MM.1S (cell line): ENCODE measurements at regions not wholly inside any gene's neighbourhood (a gene's known extent, or its start where the extent isn't known, plus 50 kb on each side); places are given as distances from the start of the nearest gene placed in this dataset.

Experiments used
- DNase-seq: peaks from one replicate; pipeline ENCODE4 v3.0.0-alpha.2; 2015
- H2AFZ ChIP-seq: fragments of 300-600 bp; sonication (generic); 2 replicates; pipeline ENCODE4 v1.6.0; 2016; ENCODE audit warnings: antibody characterized with exemption, low read length
- H3F3A ChIP-seq: fragments of 300-600 bp; sonication (generic); 2 replicates; pipeline ENCODE4 v1.6.1; 2016; ENCODE audit warnings: mild to moderate bottlenecking, antibody characterized with exemption, low read length, moderate library complexity, mixed read lengths; ENCODE audit not compliant: insufficient read depth
- H3K27ac ChIP-seq: fragments of 300-600 bp; sonication (generic); 2 replicates; pipeline ENCODE4 v1.5.1; 2016; ENCODE audit warnings: mild to moderate bottlenecking, low read length
- H3K27me3 ChIP-seq: fragments of 300-600 bp; sonication (generic); replicated peaks from 2 replicates; pipeline ENCODE4 v1.6.0; 2016; ENCODE audit warnings: low read length; ENCODE audit not compliant: insufficient read depth
- H3K36me3 ChIP-seq: fragments of 300-600 bp; sonication (generic); replicated peaks from 2 replicates; pipeline ENCODE4 v1.6.1; 2016; ENCODE audit warnings: mild to moderate bottlenecking, low read length, mixed read lengths; ENCODE audit not compliant: insufficient read depth
- H3K4me1 ChIP-seq: fragments of 300-600 bp; sonication (generic); 2 replicates; pipeline ENCODE4 v1.6.1; 2016; ENCODE audit warnings: low read length, mixed read lengths
- H3K4me2 ChIP-seq: fragments of 300-600 bp; sonication (generic); 2 replicates; pipeline ENCODE4 v1.6.0; 2016; ENCODE audit warnings: low read depth, low read length
- H3K4me3 ChIP-seq: fragments of 300-600 bp; sonication (generic); 2 replicates; pipeline ENCODE4 v1.5.1; 2016; ENCODE audit warnings: low read length, mixed read lengths
- H3K79me2 ChIP-seq: fragments of 300-600 bp; sonication (generic); 2 replicates; pipeline ENCODE4 v1.6.1; 2016; ENCODE audit warnings: mixed run types, low read length, mixed read lengths
- H3K9ac ChIP-seq: fragments of 300-600 bp; sonication (generic); 2 replicates; pipeline ENCODE4 v1.6.1; 2016; ENCODE audit warnings: low read length, mixed read lengths
- H3K9me2 ChIP-seq: fragments of 300-600 bp; sonication (generic); replicated peaks from 2 replicates; pipeline ENCODE4 v1.6.1; 2016; ENCODE audit warnings: mild to moderate bottlenecking, low read length, mixed read lengths; ENCODE audit not compliant: insufficient read depth
- H3K9me3 ChIP-seq: fragments of 300-600 bp; sonication (generic); replicated peaks from 2 replicates; pipeline ENCODE4 v1.6.1; 2016; ENCODE audit warnings: mild to moderate bottlenecking, low read length, mixed read lengths; ENCODE audit not compliant: insufficient read depth
- H4K20me1 ChIP-seq: fragments of 300-600 bp; sonication (generic); 2 replicates; pipeline ENCODE4 v1.6.1; 2016; ENCODE audit warnings: mild to moderate bottlenecking, low read length, moderate library complexity, mixed read lengths; ENCODE audit not compliant: insufficient read depth
- EZH2 ChIP-seq: fragments of 300-600 bp; sonication (generic); optimal IDR thresholded peaks from 2 replicates; pipeline ENCODE3; 2017; ENCODE audit warnings: low read depth, mild to moderate bottlenecking, antibody characterized with exemption, low read length, mixed read lengths
- EZH2phosphoT487 ChIP-seq: fragments of 300-600 bp; sonication (generic); IDR thresholded peaks from 2 replicates; pipeline ENCODE4 v1.6.1; 2018; ENCODE audit warnings: antibody characterized with exemption, low read length
- TF ChIP-seq, protein P1 (sequence below): fragments of 300-600 bp; sonication (generic); IDR thresholded peaks from 2 replicates; pipeline ENCODE4 v1.5.1; 2016; ENCODE audit warnings: antibody characterized with exemption, low read length, mixed read lengths

DNA sequence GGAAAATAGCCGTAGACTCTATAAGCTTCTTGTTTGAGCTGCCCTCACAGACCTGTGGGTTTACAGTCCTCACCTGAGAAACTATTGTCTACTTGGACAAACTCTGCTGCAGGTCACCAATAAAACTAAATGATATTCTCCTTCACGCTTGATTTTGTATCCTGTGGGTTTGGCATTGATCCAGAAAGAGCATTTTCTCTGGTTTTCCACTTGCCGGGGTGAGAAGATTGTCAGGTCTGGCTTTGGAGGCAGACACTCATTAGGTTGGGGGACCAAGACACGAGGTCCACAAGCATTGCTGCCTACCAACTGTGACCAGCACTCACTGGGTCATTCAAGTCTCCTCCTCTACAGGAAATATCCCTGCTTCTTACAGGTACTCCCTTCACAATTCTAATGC is 68.5 kb downstream of the CDC14C start:
- no peak overlapping the region for H2AFZ ChIP-seq
- no peak overlapping the region for H3K9ac ChIP-seq
- no peaks in the 10 kb centered on the region for H3K4me1 ChIP-seq
- H3K27ac ChIP-seq: no peak overlapping the region
- H3K9me2 ChIP-seq: no peaks in the 10 kb centered on the region
- H3K9me3 ChIP-seq: no peaks in the 10 kb centered on the region
- no peak for DNase-seq
- H3K4me3 ChIP-seq: no peak overlapping the region
- H4K20me1 ChIP-seq: no peaks in the 10 kb centered on the region
- H3K4me2 ChIP-seq: no peak overlapping the region
- no peaks in the 10 kb centered on the region for H3K79me2 ChIP-seq
- no peaks in the 10 kb centered on the region for H3K27me3 ChIP-seq
- H3F3A ChIP-seq: no peaks in the 10 kb centered on the region
- TF ChIP-seq EZH2phosphoT487 (no peak), EZH2 (no peak)
- TF ChIP-seq, protein P1, sequence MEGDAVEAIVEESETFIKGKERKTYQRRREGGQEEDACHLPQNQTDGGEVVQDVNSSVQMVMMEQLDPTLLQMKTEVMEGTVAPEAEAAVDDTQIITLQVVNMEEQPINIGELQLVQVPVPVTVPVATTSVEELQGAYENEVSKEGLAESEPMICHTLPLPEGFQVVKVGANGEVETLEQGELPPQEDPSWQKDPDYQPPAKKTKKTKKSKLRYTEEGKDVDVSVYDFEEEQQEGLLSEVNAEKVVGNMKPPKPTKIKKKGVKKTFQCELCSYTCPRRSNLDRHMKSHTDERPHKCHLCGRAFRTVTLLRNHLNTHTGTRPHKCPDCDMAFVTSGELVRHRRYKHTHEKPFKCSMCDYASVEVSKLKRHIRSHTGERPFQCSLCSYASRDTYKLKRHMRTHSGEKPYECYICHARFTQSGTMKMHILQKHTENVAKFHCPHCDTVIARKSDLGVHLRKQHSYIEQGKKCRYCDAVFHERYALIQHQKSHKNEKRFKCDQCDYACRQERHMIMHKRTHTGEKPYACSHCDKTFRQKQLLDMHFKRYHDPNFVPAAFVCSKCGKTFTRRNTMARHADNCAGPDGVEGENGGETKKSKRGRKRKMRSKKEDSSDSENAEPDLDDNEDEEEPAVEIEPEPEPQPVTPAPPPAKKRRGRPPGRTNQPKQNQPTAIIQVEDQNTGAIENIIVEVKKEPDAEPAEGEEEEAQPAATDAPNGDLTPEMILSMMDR: no peak
- H3K36me3 ChIP-seq: no peaks in the 10 kb centered on the region

DNA sequence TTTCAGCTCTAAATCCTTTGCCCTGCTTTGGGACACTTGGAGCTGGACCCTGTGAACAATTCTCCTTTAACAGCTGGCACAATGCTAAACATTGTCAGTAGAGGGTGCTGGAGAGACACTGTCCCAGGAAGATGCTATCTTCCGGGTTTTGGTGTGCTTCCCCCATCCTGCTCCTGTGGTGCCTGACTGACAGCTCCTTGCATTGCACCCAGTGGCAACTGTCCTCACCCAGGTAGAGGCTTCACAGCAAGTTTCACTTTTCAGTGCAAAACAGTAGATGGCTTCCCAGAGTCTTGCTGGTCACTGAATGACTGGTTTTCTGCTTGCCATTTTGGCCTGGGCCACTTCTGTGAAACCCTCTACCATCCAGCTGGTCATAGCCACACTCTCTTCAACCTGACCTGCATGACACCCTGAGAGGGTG is 77.3 kb downstream of the CDC14C start:
- no peaks in the 10 kb centered on the region for H3K79me2 ChIP-seq
- no peaks in the 10 kb centered on the region for H3K9me2 ChIP-seq
- no peaks in the 10 kb centered on the region for H3K36me3 ChIP-seq
- no peak overlapping the region for H3K27ac ChIP-seq
- no peaks in the 10 kb centered on the region for H3K9me3 ChIP-seq
- DNase-seq: peak; percentile 78
- H3K9ac ChIP-seq: no peak overlapping the region
- H3K27me3 ChIP-seq: no peaks in the 10 kb centered on the region
- H3K4me1 ChIP-seq: no peaks in the 10 kb centered on the region
- no peak overlapping the region for H3K4me2 ChIP-seq
- no peaks in the 10 kb centered on the region for H3F3A ChIP-seq
- H4K20me1 ChIP-seq: no peaks in the 10 kb centered on the region
- TF ChIP-seq EZH2: no peak
- TF ChIP-seq, protein P1: peak; percentile 89
- H3K4me3 ChIP-seq: no peak overlapping the region
- no peak overlapping the region for H2AFZ ChIP-seq

- H3K27me3 ChIP-seq: no peaks in the 10 kb centered on the region
- no peak overlapping the region for H3K27ac ChIP-seq
- no peak overlapping the region for H3K4me3 ChIP-seq
- no peak overlapping the region for H2AFZ ChIP-seq
- H3K9me3 ChIP-seq: no peaks in the 10 kb centered on the region
- no peak overlapping the region for H3K9ac ChIP-seq
- no peaks in the 10 kb centered on the region for H3K79me2 ChIP-seq
- H3K9me2 ChIP-seq: no peaks in the 10 kb centered on the region
- H3K36me3 ChIP-seq: no peaks in the 10 kb centered on the region
- no peak for TF ChIP-seq EZH2phosphoT487
- TF ChIP-seq, protein P1: no peak
- TF ChIP-seq EZH2: no peak
- DNase-seq: no peak
- H3K4me2 ChIP-seq: no peak overlapping the region
- H4K20me1 ChIP-seq: no peaks in the 10 kb centered on the region
- H3F3A ChIP-seq: no peaks in the 10 kb centered on the region
- no peaks in the 10 kb centered on the region for H3K4me1 ChIP-seq
Observed at GRCh38 chr7:49010717-49011116, 86.4 kb downstream of the CDC14C start.
